Hindlimb muscle (tissue), 1 donor: ENCODE measurements at regions not wholly inside any gene's neighbourhood (a gene's known extent, or its start where the extent isn't known, plus 50 kb on each side); places are given as distances from the start of the nearest gene placed in this dataset.
A peak's percentile ranks its signal among the peaks of the same experiment; 100 is the strongest.

Experiments
- DNase-seq: peaks from one replicate; pipeline ENCODE4 v3.0.0-alpha.2; 2013

GRCh38 chr11:8826901-8827560 is 84.0 kb upstream of the AKIP1 start:
- no peak for DNase-seq

GRCh38 chr11:8828046-8828445 is 82.9 kb upstream of the AKIP1 start:
- DNase-seq: no peak

- DNase-seq: no peak
Observed at GRCh38 chr11:8828580-8829361, 82.2 kb upstream of the AKIP1 start.

- no peak for DNase-seq
Observed at GRCh38 chr11:8829556-8829955, 81.4 kb upstream of the AKIP1 start.

GRCh38 chr11:8830641-8831040 is 80.3 kb upstream of the AKIP1 start:
- no peak for DNase-seq

GRCh38 chr11:8831861-8832260 is 79.1 kb upstream of the AKIP1 start:
- no peak for DNase-seq

- no peak for DNase-seq
Observed at GRCh38 chr11:8832571-8833260, 78.3 kb upstream of the AKIP1 start.

- no peak for DNase-seq
Observed at GRCh38 chr11:8833568-8834315, 77.2 kb upstream of the AKIP1 start.

GRCh38 chr11:8834379-8834778 is 76.6 kb upstream of the AKIP1 start:
- no peak for DNase-seq

- DNase-seq: no peak
Observed at GRCh38 chr11:8838248-8838647, 72.7 kb upstream of the AKIP1 start.

- no peak for DNase-seq
Observed at GRCh38 chr11:8839306-8839956, 71.6 kb upstream of the AKIP1 start.

- DNase-seq: peak; percentile 37
Observed at GRCh38 chr11:8839957-8840945, 70.7 kb upstream of the AKIP1 start.

- DNase-seq: no peak
Observed at GRCh38 chr11:8841899-8842298, 69.1 kb upstream of the AKIP1 start.

- DNase-seq: no peak
Observed at GRCh38 chr11:8858808-8859207, 52.2 kb upstream of the AKIP1 start.
